ENCODE measurements at regions not wholly inside any gene's neighbourhood (a gene's known extent, or its start where the extent isn't known, plus 50 kb on each side); places are given as distances from the start of the nearest gene placed in this dataset.

GRCh38 chr9:91141407-91141965 lies 220.2 kb downstream of the AUH start:
- no peak for DNase-seq

DNA sequence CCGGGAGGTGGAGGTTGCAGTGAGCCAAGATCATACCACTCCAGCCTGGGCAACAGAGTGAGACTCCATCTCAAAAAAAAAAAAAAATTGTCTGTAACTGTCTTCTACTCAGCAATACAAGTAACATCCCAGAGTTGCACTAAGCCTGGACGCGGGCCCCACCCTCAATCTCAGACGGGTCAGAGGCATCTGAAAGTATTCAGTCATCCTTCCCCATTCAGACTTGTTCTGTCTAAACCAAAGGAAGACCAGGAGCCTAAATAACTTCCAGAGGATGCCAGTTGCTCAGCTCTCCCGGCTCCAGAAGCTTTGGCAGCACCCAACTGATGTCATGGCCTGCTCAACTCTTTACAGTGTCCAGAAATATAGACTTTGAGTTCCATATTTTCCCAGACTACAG lies 218.6 kb downstream of the AUH start:
- DNase-seq: no peak

DNA sequence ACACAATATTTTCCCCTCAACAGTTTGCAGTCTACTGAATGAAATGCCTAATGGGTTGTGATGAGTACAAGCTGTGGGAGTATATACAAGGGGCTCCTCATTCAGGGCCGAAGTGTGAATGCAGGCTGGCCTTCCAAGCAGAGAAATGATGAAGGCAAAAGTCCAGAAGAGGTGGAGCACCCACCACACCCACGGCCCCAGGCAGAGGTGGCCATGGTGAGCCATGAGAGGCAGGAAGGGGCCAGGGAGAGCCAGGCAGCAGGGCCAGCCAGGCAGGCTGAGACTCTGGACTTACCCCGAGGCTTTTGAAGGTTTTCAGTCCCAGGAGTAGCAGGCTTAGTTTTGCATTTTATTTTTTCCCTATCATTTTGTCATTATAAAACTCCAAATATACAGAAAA lies 218.1 kb downstream of the AUH start:
- DNase-seq: no peak

DNA sequence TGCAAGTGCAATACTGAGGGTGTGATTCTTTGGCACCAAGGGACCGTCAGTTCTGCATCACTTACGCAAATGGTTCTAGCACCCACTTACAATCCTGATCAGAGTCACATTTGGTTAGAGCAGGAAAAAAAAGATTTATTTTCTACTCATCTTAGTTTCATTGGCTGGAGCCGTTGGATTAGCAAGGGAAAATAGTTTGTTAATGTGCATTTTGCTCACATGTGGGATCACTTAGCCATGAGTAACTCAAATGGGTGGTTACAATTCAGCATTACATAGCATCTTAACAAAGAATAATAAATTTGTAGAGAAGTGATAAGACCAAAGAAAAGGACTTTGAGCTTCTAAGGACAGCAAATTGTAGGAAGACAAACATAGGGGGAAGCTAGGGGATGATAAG lies 216.9 kb downstream of the AUH start:
- no peak for DNase-seq

DNA sequence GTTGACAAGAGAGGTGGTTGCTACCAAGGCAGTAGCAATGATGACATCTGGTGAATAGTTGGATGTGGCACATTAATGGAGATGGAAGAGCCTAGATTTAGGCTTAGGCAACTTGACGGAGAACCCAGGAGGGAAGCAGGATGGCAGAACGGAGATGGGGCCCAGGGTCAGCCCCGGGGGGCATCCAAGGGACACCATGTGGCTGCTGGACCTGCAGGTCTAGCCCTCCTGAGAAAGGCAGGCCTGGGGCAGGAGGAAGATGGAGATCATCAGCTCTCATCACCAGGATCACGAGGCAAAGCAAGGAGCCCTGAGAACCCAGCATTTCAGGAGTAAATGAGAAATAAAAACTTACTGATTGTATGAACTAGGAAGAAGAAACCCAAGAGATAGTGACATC lies 216.2 kb downstream of the AUH start:
- DNase-seq: no peak

DNA sequence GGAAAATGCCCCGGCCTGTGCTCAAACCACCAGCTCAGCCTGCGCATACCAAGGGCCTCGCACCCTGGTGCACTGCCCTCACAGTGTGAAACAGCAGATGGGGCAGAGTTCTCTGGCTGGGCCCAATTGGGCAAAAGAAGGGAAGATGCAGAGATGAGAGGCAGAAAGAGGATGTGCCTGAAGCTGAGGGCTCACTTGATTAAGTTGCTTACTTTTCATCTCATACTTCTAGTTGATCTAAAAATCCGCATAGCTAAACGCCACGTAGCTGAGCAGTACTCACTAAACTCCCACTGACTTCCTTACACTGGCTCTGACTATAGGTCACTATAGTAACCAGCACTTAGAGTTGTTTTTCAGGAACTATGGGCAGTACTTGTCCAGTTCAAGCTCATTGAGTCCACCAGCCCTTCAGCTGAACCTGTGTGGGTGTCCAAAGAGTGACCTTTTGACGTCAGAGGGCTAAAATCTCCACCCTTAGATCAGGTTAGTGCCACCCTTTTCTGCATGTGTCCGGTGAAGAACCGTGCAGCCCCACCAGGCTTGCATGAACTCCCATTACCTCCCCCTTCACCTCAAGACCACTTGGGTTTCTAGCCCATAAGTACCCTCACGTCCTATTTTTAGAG lies 215.2 kb downstream of the AUH start:
- DNase-seq: no peak

- DNase-seq: no peak
Observed at GRCh38 chr9:91147079-91147708, 214.5 kb downstream of the AUH start.

- no peak for DNase-seq
Observed at GRCh38 chr9:91148306-91148705, 213.4 kb downstream of the AUH start.

- no peak for DNase-seq
Observed at GRCh38 chr9:91150273-91150997, 211.3 kb downstream of the AUH start.

DNA sequence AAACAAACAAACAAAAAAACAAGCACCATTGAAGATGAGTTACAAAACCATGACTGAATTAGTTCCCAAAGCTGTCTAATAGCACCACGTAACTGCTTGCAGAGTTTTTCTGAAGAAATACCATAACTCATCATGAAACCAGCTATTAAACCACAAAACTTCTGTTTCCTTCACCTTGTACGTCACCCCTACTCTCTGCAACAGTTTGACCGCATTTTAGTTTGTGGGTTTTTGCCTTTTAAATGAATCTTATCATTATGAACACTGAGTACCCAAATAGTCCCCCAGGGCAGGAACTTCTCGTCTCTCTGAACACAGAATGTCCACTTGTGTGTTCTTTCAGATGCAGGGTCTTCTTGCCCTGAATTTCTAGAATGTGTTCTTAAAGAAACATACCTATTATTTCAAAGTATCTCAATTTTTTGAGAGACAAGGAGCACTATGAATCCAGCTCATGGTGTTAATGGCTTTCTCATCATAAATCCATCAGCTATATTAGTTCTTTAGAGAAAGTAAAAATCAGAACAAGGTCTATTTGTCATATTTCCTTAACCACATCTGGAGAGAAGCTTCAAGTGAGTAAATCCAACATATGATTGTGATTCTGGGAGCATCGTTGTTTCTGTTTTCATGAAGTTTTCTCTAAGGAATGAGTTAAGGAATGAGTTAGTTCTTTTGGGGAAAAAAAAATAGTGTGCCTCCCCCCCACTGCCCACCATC lies 210.6 kb downstream of the AUH start:
- DNase-seq: no peak

DNA sequence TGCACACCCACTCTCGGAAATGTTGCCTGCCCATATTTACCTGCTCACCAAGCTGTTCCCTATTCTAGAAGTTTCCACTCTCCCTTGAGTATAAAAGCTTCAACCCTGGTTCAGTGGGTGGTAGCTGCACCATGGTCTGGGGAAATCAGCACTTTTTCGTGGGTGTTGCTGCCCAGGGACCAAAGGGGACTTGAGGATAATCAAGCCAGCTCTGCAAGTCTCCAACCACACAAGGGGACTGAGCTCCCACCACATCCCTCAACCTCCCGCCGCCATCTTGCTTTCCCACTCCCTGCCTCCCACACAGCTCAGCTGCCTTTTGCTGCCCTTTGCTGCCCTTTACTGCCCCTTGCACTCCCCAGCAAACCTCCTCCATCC lies 210.0 kb downstream of the AUH start:
- no peak for DNase-seq

DNA sequence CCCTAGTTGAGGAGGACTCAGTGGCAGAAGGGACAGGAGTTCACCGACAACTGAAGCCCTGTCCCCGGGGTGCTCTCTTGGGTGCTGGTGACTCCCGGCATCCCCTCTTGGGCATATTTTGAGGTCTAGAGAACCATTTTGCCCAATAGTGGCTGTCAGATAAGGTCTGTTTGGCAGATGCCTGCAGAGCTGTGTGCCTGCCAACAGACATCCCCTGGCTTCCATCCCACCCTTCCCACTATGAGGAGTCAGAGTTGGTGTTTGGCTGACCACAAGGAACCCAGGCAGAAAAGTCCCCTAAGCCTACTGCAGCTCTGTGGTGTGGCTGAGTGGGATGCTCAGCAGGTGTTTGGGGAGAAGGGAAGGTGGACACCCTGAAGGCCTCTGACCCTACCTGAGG lies 207.0 kb downstream of the AUH start:
- no peak for DNase-seq

DNA sequence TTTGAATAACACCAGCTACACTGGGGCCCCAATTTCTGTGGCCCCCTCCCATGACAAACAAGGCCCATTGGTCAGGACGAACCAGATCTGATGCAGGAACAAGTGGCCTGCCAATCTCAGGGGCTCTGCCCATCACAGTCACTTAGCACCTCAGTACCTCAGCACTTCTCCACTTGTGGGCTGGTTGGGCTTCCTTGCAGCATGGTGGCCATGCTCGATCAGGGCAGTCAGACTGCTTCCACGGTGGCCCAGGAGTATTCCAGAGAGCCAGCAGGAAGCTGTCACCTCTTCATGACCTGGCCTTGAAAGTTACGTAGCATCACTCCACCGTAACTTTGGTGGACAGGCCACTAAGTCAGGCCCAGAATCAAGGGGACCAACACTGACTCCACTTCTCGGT lies 206.5 kb downstream of the AUH start:
- DNase-seq: no peak

DNA sequence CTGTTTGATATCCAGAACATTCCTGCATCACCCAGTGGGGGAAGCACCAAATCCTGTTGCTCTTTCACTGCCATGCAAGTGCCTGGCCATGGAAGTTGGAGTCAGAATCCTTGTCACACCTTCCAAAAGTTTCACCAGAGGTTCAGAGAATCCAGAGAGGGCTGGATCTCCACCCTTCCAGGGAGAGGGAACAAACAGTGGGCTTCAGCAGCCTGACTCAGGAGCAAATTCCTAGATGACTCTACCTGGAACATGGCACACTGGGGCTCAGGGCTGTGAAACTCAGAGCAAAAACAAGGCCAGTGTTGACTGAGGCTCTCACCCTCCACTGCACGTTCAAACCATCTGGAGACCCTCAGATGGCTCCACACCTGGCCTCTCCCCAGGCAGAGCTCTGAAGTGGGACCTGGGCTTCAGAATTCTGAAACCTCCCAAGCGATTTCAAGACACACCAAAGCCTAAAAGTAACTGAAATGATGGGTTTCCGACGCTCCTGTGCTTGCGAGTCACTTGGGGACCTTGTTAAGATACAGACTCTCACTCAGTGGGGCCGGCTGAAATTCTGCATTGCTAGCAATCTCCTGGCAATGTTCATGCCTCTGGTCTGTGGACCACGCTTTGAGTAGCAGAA lies 205.9 kb downstream of the AUH start:
- no peak for DNase-seq

DNA sequence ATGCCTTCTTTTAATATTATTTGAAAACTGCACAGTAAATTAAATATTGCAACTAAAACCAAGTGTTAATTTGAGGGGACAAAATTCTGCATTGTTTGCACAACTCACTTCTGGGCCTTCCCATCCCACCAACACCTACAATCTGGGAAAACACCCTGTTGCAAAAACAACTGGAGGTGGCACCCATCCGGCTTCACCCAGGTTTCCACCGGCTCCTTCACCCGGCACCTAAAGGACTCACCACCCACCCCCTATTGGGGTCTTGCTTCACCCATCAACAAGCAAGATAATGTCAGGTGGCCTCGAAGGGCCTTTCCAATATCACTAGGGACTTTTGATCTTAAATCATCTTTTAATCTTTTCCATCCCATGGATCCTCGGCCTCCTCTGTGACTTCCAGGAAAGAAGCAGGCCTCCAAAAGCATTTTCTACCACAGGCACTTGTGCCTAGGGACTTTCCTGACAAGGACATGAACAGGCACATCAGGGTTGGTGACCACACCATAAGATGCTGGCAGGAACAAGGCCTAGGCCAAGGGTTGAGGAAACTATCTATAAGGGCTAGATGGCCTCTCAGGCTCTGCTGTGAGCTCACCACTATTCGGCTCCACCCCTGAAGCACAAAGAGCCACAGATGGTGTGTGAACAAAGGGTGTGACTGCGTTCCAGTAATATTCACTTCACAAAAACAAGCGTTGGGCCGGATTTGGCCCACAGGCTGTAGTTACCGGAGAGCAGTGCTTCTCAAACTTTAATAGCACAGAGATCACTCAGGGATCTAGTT lies 205.1 kb downstream of the AUH start:
- no peak for DNase-seq

DNA sequence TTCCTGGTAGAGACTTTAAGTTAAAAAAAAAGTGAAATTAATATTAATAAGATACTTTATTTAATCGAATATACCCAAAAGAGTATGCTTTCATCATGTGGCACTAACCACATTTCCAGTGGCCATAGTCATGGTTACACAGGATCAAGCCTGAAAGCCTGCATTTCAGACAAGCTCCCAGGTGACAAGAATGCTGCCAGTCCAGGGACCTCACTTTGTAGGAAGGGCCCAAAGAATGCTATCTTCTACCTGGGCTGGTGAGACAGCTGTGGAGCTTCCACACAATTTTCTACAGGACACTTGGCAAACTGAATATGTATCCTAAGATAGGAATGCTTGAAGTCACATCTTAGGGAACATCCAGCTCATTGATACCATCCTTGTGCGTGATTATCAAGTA lies 203.8 kb downstream of the AUH start:
- DNase-seq: no peak

DNA sequence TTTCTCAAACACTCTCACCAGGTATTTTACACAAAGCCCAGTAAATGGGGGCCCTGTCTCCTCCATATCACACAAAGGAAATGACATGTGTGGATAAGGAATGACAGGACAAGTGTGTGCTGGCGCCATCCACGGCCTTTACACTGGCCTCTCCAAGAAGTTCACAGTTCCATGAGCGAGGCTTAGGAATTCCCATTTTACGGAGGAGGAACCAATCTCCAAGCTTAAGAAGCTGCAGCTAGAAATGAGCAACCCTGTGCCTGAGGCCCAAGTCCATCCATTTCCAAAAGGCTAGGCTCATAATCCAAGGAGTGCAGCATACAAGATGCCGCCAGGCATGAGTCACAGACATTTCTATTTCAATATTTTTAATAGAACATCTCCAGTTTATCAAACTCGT lies 203.4 kb downstream of the AUH start:
- DNase-seq: no peak

- DNase-seq: no peak
Observed at GRCh38 chr9:91158946-91159345, 202.8 kb downstream of the AUH start.

GRCh38 chr9:91159664-91160121 lies 202.0 kb downstream of the AUH start:
- no peak for DNase-seq

GRCh38 chr9:91160181-91160580 lies 201.5 kb downstream of the AUH start:
- no peak for DNase-seq

DNA sequence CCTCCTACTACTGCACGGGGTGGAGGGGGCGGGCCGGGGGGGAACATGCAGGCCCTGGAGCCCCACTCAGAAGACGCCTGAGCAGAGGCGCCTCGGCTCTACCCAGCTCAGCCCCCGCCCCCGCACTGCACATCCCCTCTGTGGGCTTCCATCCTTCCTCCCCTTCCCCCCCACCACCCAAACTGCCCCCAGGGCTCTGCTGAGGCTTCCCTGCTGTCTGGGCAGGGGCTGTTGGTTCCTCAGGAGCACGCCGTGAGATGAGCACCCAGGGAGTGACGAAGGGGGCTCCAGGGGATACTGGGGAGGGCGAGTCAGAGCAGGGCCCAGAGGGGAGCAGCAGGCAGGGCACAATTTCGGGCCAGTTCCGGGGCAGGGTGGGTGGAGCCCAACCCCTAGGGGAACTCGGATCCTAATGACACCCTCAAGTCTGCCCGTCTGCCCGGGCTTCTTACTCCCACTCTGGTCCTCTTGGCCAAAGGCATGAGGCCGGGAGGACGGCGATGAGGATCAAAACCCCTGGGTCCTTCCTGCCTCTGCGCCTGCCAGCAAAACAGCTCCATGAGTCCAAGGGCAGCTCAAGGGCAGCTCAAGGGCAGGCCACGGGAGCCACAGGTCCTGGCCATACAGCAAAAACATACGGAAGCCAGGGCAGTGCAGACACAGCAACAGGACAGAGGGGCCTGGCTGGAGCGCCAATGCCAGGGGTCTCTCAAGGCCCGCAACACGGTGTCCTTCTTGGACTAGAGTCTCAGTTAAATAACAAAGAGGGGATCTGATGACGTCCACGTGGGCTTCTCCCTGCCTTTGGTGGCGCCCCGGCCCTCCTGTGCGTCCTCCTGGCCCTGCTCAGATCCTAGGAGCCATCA lies 200.9 kb downstream of the AUH start:
- no peak for DNase-seq
